DND-41 (cell line): ENCODE measurements at regions not wholly inside any gene's neighbourhood (a gene's known extent, or its start where the extent isn't known, plus 50 kb on each side); places are given as distances from the start of the nearest gene placed in this dataset.

Source experiments
- ATAC-seq: fragments of 200-7000 bp; cut with Tn5 transposase; 3 replicates; pipeline ENCODE4 v1.9.1; 2021; ENCODE audit warnings: low read depth; ENCODE audit not compliant: insufficient read depth
- DNase-seq: peaks from one replicate; pipeline ENCODE4 v3.0.0-alpha.2; 2020
- H2AFZ ChIP-seq: 2 replicates; pipeline ENCODE4 v1.6.0; 2012; ENCODE audit warnings: low read depth, low read length
- H3K27ac ChIP-seq: 2 replicates; pipeline ENCODE4 v1.5.1; 2012; ENCODE audit warnings: low read length, inconsistent platforms
- H3K27me3 ChIP-seq: fragments of 200-600 bp; sonication (generic); 2 replicates; pipeline ENCODE4 v1.6.0; 2012; ENCODE audit warnings: low read length, mild to moderate bottlenecking, inconsistent platforms; ENCODE audit not compliant: insufficient read depth, poor library complexity
- H3K36me3 ChIP-seq: 2 replicates; pipeline ENCODE4 v1.5.1; 2012; ENCODE audit warnings: low read length, inconsistent platforms; ENCODE audit not compliant: insufficient read depth
- H3K4me1 ChIP-seq: 2 replicates; pipeline ENCODE4 v1.5.1; 2012; ENCODE audit warnings: mild to moderate bottlenecking, low read length; ENCODE audit not compliant: insufficient read depth
- H3K4me2 ChIP-seq: 2 replicates; pipeline ENCODE4 v1.6.0; 2012; ENCODE audit warnings: mild to moderate bottlenecking, moderate library complexity, low read length, inconsistent platforms; ENCODE audit not compliant: insufficient read depth
- H3K4me3 ChIP-seq, 2 experiments: fragments of 200-600 bp in 1 of 2; shearing (Covaris generic) in 1 of 2; 2 replicates each; pipeline ENCODE4 v1.5.1; 2012 to 2016; ENCODE audit warnings: inconsistent platforms in 2 of 2, low read length in 2 of 2, mild to moderate bottlenecking in 2 of 2, low read depth in 1 of 2, moderate library complexity in 1 of 2
- H3K79me2 ChIP-seq: 2 replicates; pipeline ENCODE4 v1.6.0; 2012; ENCODE audit warnings: low read length, inconsistent platforms; ENCODE audit not compliant: insufficient read depth
- H3K9ac ChIP-seq: 2 replicates; pipeline ENCODE4 v1.6.0; 2012; ENCODE audit warnings: low read depth, mild to moderate bottlenecking, inconsistent platforms, low read length, moderate library complexity
- H3K9me3 ChIP-seq: 2 replicates; pipeline ENCODE4 v1.5.1; 2012; ENCODE audit warnings: low read length, moderate library complexity, mild to moderate bottlenecking, inconsistent platforms; ENCODE audit not compliant: insufficient read depth, severe bottlenecking
- H4K20me1 ChIP-seq: 2 replicates; pipeline ENCODE4 v1.6.0; 2012; ENCODE audit warnings: low read length; ENCODE audit not compliant: insufficient read depth
- EZH2 ChIP-seq: IDR thresholded peaks from 3 replicates; pipeline ENCODE4 v1.6.1; 2012; ENCODE audit warnings: borderline replicate concordance, low read depth, mild to moderate bottlenecking, moderate library complexity, low read length, inconsistent platforms; ENCODE audit not compliant: severe bottlenecking
- TF ChIP-seq, protein P1 (sequence below): IDR thresholded peaks from 2 replicates; pipeline ENCODE4 v1.5.1; 2012; ENCODE audit warnings: borderline replicate concordance, low read length, moderate library complexity, mild to moderate bottlenecking; ENCODE audit not compliant: poor library complexity, severe bottlenecking; ENCODE audit errors: extremely low read depth

DNA sequence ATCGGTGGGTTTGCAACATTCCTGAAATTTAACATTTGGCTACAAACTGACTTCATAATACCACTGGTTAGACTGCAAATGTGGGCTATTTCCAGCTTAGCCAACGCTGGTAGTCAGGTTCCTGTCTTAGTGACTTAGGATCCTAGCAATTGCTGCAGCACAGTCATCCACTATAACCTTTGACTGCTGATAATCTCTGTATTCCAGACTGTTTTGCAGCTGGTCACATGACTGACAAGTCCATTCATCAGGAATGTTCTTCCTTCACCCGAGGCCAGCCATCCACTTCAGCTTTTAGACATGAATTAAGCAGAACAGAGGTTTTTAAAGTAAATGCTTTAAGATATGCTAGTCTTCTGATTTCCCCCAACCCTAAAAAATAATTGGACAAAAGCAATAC is 425.9 kb upstream of the MPDZ start:
- Histone ChIP-seq H3K9ac (no peak overlapping the region), H3K27ac (no peak overlapping the region), H2AFZ (no peak overlapping the region), H3K9me3 (no peaks in the 10 kb centered on the region), H4K20me1 (no peaks in the 10 kb centered on the region), H3K27me3 (no peaks in the 10 kb centered on the region), H3K79me2 (no peaks in the 10 kb centered on the region), H3K36me3 (no peaks in the 10 kb centered on the region), H3K4me1 (no peaks in the 10 kb centered on the region), H3K4me2 (no peak overlapping the region), H3K4me3 (no peak overlapping the region)
- ATAC-seq (no peak), DNase-seq (no peak)
- no peak for TF ChIP-seq EZH2
- TF ChIP-seq, protein P1, sequence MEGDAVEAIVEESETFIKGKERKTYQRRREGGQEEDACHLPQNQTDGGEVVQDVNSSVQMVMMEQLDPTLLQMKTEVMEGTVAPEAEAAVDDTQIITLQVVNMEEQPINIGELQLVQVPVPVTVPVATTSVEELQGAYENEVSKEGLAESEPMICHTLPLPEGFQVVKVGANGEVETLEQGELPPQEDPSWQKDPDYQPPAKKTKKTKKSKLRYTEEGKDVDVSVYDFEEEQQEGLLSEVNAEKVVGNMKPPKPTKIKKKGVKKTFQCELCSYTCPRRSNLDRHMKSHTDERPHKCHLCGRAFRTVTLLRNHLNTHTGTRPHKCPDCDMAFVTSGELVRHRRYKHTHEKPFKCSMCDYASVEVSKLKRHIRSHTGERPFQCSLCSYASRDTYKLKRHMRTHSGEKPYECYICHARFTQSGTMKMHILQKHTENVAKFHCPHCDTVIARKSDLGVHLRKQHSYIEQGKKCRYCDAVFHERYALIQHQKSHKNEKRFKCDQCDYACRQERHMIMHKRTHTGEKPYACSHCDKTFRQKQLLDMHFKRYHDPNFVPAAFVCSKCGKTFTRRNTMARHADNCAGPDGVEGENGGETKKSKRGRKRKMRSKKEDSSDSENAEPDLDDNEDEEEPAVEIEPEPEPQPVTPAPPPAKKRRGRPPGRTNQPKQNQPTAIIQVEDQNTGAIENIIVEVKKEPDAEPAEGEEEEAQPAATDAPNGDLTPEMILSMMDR, result no peak

DNA sequence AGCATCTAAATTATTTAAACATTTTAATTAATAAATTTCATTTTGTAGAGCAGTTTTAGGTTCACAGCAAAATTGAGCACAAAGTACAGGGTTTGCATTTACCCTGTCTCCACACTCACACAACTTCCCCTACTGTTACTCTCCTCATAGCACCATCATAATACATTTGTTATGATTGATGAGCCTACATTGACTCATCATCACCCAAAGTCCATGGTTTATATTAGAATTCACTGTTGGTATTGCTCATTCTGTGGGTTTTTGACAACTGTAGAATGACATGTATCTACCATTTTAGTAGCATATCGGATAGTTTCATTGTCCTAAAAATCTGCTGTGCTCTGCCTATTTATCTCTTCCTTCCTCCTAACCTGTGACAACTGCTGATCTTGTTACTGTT is 411.1 kb upstream of the MPDZ start:
- H3K4me1 ChIP-seq, result no peaks in the 10 kb centered on the region
- TF ChIP-seq EZH2, result no peak
- TF ChIP-seq, protein P1, result no peak
- no peaks in the 10 kb centered on the region for H3K79me2 ChIP-seq
- ATAC-seq (no peak), DNase-seq (no peak)
- H3K9ac ChIP-seq, result no peak overlapping the region
- H3K27ac ChIP-seq, result no peak overlapping the region
- no peaks in the 10 kb centered on the region for H3K36me3 ChIP-seq
- H2AFZ ChIP-seq, result no peak overlapping the region
- no peaks in the 10 kb centered on the region for H3K27me3 ChIP-seq
- H3K4me3 ChIP-seq, result no peak overlapping the region
- no peak overlapping the region for H3K4me2 ChIP-seq
- no peaks in the 10 kb centered on the region for H3K9me3 ChIP-seq
- no peaks in the 10 kb centered on the region for H4K20me1 ChIP-seq

DNA sequence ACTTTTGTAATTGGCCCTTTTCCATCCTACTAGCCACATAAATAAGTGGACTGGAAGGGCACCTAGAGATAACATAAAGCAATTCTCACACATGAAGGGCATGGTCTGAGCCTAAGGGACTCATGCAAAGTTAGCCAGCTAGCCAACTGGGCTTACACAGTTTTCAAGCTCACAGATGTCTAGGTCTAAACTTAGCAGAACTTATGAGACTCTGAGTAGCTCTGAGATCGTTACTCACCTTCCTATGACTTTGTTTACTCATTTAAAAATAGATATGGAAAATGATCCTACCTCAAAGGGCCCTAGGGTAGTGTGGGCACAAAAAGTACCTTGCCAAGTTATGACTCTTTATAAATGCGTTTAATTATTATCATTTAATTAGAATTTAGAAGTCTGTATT is 410.4 kb upstream of the MPDZ start:
- Histone ChIP-seq H3K36me3 (no peaks in the 10 kb centered on the region), H3K27me3 (no peaks in the 10 kb centered on the region), H3K4me3 (no peak overlapping the region), H4K20me1 (no peaks in the 10 kb centered on the region), H3K27ac (no peak overlapping the region), H3K79me2 (no peaks in the 10 kb centered on the region), H3K4me1 (no peaks in the 10 kb centered on the region), H3K9ac (no peak overlapping the region), H3K9me3 (no peaks in the 10 kb centered on the region), H3K4me2 (no peak overlapping the region), H2AFZ (no peak overlapping the region)
- DNase-seq (no peak), ATAC-seq (no peak)
- TF ChIP-seq, protein P1, result no peak
- no peak for TF ChIP-seq EZH2
